ENCODE measurements at regions not wholly inside any gene's neighbourhood (a gene's known extent, or its start where the extent isn't known, plus 50 kb on each side); places are given as distances from the start of the nearest gene placed in this dataset.

- TF ChIP-seq POLR2AphosphoS5 (IDR thresholded peaks at IDR 0.05; ENCODE audit: low read depth, low read length): no peak
- TF ChIP-seq REST (IDR thresholded peaks at IDR 0.05; ENCODE audit: insufficient read depth in 1 of 2, low read depth in 2 of 2, low read length in 2 of 2): no peak
- TF ChIP-seq SIN3A (IDR thresholded peaks at IDR 0.05; ENCODE audit: borderline replicate concordance, insufficient read depth, low read length): no peak
- TF ChIP-seq TAF1 (IDR thresholded peaks at IDR 0.05; ENCODE audit: borderline replicate concordance, insufficient read depth, low read length): no peak
- no peak for TF ChIP-seq FOXP2 (optimal IDR thresholded peaks at IDR 0.05; ENCODE audit: borderline replicate concordance, extremely low read depth, extremely low read length, insufficient read depth)
Observed at GRCh38 chr1:58000116-58000515, 546.4 kb downstream of the OMA1 start.
